CMK (cell line): ENCODE measurements at regions not wholly inside any gene's neighbourhood (a gene's known extent, or its start where the extent isn't known, plus 50 kb on each side); places are given as distances from the start of the nearest gene placed in this dataset.
"Not testable (repeated sequence)": the region's sequence is repeated elsewhere in the genome, so short reads cannot be mapped to it uniquely, and the experiment has no call there.

Experiments
- DNase-seq: peaks from one replicate; pipeline ENCODE4 v3.0.0-alpha.2; 2010; ENCODE audit warnings: low read depth

DNA sequence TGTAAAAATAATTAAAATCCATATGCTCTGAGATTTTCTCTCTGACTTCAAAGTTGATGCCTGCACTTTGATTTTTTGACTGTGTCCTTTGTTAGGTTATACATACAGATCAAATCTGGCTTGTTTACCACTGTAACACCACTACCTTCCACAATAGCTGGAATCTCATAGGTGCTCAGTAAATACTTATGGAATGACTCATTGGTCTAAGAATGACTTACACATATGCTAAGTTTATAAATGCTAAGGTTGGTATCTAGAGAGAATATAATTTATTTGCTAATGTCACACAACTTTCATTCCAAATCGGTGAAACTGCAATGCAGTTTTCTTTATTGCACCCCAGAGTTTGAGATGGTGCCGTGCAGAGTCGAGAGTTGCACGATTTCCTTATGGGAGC lies 578.5 kb downstream of the SH2D4B start:
- DNase-seq: no peak

DNA sequence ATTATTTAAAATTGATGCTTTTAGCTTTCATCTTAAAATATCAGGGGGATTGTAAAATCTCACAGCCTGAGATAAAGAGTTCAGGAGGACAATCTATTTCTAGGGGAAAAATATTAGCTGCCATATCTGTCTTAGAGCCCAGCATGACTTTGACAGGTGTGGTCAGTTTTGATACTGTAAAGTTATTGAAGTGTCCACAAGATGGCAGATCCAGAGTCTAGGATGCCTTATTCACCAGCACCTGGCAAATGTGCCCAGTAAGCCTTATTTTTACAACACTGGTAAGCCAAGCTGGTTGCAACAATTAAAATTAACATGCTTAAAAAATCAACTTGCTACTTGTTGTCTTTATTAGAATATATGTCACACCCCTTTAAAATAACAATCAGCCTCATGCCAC lies 579.3 kb downstream of the SH2D4B start:
- DNase-seq: no peak

DNA sequence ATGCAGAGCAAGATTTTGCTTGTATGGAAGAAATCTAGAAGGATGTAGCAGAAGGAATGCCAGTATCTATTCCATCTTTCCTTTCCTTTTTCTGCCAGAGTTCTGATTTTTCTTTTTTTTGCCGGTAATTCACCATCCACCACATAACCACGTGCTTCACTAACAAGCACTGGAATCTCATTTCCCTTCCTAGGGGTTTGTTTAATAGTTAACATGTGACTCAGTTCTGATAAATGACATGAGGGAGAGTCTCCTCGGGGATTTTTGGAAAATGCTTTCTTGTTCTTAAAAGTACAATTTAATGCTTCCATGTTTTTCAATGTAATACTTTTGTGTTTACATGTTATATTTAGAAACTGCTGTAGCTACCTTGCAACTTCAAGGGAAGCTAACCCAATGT lies 590.2 kb downstream of the SH2D4B start:
- no peak for DNase-seq

DNA sequence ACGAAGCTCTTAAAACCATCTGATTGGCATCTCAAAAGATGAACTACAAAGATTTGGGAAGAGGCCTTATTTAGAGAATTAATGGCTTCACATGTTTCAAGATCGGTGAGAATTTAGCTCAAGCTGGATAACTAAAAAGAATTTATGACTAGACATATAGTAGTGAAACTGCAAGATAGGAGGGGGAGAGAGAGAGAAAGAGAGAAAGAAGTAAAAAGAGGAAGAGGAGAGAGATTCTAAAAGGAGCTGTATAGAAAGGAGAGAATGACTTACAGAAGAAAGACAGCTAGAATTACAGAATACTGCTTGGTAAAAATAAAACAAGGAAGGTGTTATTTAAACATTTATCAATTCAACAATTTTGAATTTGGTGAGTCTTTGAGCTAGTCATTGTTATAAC lies 592.3 kb downstream of the SH2D4B start:
- no peak for DNase-seq

DNA sequence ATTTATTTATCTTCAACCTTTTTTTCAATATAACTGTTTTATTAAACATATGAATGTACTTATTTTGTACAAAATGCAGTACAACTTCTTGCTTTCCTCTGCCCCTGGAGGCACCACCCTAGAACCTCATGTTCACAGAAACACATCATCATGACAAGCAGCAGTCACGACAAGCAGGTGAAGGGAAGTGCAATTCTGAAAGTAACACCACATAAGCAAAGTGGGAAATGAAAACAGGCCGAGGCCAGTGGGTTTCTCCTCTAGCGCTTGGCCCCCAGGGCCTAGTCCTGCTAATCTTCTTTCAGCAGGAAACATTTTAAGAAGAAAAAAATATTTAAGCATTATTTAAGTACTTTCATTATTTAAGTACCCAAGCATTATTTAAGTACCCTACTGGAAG lies 598.1 kb downstream of the SH2D4B start:
- DNase-seq: no peak

DNA sequence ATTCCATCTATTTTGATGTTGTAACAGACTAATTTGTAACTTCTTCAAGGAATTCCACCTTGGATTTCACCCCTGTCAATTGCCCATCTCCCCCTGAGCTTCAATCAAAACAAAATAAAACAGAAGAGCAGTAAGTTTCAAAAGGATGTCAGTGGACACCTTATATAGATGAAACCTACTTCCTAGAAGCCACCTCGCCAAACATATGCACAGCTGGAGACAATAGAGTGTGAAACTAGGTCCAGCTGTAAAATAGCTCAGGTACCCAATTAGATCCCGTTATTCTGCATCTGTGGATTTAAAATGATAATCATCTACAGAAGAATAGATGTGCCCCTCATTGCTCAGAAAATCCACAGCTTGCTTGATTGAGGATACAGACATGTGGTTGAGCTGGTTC lies 598.6 kb downstream of the SH2D4B start:
- no peak for DNase-seq

DNA sequence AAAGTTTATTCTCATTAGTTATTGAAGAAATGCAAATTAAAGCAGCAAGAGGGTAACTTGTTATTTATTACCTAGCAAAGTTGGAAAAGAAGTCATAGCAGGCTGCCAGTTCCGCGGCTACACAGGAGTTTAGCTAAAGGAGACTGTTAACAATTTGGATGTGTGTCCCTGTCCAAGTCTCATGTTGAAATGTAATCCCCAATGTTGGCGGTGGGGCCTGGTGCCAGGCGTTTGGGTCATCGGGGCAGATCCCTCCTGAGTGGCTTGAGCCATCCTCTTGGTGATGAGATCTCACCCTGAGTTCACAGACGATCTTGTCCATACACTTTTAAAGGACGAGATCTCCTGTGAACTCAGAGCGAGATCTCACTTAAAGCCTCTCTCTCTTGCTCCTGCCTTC lies 608.3 kb downstream of the SH2D4B start:
- no peak for DNase-seq

DNA sequence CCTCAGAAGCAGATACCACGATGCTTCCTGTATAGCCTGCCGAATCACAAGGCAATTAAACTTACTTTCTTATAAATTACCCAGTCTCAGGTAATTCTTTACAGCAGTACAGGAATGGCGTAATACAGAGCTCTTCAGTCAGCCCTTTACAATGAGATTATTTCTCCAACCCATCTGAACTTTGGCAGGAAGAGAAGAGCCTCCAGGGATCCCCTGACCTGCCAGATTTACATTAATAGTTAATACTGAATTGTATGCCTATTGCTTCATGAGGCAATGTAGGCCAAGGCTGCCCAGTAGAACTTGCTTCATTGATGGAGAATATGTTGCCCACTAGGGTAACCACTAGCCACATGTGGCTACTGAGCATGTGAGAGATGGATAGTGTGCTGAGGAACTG lies 608.7 kb downstream of the SH2D4B start:
- DNase-seq: no peak

DNA sequence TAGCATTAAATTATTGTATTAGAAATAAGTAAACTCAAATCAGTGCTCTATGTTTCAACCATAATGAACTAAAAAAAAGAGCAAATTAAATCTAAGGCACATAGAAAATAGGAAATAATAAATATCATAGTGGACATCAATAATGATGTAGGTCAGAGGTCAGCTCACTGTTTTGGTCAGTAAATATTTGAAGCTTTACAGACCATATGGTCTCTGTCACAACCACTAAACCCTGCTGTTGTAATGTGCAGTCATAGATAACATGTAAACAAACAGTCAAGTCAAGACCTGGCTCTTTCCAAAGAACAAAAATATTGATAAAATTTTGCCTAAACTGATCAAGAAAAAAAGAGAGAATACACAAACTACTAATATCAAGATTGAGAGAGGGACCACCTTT lies 615.0 kb downstream of the SH2D4B start:
- no peak for DNase-seq

DNA sequence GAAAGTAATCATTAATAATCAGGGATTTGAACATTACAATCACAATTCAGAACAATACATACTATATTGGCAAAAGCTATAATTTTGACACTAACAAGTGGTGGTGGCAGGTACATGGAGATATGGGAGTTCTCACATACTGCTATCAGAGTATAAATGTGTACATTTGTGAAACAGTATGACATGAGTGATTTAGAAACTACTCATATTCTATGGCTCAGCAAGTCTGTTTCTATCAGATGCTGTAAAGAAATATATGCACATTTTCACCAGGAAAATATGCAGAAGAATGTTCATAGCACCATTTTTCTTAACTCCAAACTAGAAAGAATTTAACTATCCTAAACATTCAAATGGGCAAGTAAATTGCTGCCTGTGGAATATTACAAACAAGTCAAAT lies 620.0 kb downstream of the SH2D4B start:
- DNase-seq: no peak

DNA sequence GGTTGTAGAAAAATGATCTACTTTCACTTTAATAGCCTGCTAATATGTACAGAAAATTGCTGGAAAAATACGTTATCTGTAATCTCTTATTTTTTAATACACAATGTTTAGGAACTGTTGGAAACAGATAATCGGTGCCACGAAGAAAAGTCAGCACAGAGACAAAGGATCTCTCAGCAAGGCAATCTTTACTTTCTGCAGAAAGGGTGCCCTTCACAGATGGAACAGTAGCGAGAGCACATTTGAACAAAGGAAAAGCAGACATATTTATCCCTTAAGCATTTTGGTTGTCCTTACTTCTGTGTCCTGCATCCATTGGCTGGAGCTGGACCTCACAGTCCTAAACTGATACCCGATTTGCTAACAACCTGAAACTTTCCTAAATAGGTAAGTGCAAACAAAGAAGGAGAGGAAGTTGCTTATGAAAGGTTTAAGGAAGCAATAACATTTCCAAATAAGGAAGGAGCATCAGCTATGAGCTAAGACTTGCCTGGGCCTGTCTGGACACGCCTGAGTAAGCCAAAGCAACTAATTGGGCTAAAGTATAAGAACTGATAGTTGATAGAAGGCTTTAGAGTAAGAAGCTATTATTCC lies 640.0 kb downstream of the SH2D4B start:
- DNase-seq: no peak

DNA sequence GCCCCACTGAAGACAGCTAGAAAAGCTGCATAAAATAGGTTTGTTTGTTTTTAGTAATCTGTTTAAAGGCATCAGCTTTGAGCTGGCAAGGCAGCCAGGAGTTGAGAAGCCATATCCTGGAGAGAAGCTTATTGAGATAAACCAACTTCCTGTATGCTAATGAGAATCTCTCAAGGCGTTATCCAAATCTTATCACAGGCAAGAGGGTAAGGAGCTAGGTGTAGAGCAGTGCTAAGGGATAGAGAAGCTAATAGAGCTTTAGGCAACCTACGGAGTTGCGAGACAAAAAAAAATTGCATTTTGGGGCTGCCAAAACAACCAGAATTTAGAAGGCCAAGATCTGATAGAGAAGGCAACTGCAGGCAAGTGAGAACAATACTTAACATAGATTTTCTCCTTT lies 641.6 kb downstream of the SH2D4B start:
- DNase-seq: no peak

DNA sequence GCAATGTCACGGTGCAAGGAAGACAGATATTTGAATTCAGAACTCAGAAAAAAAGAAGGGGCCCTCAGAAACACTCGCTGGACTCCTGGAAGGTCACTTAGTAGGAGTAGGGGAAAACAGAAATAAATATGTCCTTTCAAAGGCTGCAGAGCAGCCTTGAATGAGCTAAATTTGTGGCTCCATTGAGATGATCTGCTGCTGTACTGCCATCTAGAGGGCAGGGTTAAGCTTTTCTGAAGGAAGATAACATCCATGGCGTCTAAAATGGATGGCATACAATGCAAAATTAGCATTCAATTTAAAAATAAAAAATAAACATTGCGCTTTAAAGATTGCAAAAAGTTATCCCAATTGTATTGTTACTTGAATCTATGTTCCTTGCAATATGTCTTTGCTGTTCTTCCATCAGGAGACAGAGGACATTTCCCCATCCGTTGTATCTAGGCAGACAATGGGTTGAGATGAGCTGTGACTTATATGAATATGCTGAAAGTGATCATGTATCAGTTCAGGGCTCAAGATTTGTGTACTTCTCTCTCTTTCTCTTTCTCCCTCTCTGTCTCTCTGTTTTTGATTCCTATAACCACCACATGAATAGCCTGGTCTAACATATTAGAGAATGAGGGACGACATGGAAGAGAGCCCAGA lies 642.2 kb downstream of the SH2D4B start:
- DNase-seq: no peak

DNA sequence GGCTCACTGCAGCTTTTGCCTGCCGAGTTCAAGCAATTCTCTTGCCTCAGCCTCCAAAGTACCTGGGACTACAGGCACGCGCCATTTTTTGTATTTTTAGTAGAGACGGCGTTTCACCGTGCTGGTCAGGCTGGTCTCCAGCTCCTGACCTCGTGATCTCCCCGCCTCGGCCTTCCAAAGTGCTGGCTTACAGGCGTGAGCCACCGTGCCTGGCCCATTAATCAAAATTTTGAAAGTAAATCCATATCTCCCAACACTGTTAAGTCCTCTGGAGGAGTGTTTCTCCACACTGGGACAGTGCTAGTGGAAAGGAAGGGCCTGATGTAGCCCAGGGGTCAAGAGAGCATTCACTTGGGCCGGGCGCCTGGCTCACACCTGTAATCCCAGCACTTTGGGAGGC lies 644.6 kb downstream of the SH2D4B start:
- DNase-seq: no peak

DNA sequence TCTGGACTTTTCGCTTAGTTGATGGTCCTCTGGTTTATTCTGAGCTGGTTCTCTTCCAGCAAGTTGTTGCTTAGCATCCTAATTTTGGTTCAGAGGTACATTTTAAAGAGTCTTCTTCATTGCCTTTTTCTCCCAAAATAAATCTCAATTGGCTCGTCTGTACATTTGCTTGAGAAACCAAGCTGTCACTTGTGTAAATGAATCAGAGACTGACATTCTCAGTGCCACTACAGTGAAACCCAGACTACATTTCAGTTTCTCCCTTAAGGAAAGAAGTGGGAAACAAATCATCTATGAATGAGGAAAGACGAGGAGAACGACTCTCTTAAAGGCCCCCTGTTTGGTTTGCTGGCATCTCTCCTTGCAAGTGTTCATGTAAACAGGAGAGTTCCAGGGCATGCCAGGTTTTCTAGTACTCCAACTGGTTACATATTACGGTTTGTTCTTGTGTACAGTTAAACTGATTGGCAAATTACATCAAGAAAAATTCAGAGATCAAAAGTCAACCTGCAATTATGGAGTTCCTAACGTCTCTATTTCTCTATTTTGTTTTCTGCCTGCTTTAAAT lies 654.6 kb downstream of the SH2D4B start:
- DNase-seq: no peak

DNA sequence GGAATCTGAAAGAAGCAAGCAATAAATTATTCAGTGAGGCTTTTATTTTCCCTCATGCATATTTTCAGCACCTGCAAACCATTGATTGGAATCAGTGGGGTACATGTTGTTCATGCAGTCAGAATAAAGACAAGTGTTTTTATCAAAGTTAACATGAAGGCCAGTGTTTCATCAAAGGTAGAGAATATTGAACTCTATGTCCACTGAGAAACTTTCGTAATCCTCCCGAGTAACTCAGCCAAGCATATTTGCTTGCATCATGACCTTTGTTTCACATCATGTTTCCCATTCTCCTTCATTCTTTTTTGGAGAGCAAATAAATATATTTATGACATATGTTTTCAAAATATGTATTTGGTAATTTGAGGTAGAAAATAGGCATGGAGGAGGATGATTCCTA lies 663.1 kb downstream of the SH2D4B start:
- no peak for DNase-seq

DNA sequence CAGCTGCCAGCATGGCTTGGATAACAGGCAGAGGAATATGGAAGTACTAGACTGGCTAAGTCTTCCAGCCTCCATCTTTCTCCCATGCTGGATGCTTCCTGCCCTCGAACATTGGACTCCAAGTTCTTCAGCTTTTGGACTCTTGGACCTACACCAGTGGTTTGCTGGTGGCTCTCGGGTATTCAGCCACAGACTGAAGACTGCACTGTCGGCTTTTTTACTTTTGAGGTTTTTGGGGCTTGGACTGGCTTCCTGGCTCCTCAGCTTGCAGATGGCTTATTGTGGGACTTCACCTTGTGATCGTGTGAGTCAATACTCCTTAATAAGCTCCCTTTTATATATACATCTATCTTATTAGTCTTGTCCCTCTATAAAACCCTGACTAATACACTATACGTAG lies 667.6 kb upstream of the NRG3 start:
- not testable (repeated sequence) for DNase-seq

DNA sequence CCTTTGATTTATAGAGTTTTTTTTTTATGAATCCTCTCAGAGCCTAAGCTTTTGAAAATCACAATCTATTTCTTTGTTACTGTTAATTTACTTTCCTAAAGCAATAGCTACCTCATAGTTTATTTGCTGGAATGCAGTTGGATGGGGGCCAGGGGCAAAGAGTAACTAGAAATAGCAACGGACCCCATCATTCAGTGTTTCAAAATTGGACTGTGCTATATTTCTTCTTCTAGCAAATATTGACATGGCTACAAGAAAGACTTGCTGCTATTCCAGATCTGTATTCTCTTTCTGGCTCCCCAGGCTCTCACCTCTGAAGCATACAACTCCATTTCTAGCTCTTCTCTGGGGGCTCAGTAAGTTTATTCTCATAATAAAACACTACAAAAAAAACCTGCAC lies 661.6 kb upstream of the NRG3 start:
- no peak for DNase-seq

DNA sequence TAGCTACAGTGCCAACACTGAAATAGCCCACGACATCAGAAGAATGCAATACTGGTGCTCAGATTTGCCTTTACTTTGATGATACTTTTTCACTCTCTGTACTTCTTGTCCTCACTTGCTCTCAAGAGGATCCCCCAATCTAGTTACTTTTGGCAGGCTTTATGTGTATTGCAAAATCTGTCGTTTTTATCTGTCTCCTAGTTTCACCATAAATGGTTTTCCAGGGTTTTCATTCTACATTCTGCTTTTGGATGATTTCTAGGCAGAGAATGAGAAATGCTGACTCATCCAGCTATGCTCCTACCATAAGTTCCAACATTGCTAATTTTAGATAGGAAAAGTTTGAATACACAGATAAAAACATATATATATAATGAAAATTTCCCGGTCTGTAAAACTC lies 659.5 kb upstream of the NRG3 start:
- no peak for DNase-seq

DNA sequence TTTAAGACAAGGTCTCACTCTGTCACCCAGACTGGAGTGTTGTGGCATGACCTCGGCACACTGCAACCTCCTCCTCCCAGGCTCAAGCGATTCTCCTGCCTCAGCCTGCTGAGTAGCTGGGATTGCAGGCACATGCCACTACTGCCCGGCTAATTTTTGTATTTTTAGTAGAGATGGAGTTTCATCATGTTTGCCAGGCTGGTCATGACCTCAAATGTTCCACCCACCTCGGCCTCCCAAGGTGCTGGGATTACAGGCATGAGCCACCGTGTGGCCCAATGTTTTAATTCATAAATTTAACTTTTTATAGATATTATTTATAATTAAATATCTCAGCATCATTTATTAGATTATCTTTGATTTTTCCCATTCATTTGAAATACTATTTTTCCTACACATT lies 658.0 kb upstream of the NRG3 start:
- DNase-seq: no peak

DNA sequence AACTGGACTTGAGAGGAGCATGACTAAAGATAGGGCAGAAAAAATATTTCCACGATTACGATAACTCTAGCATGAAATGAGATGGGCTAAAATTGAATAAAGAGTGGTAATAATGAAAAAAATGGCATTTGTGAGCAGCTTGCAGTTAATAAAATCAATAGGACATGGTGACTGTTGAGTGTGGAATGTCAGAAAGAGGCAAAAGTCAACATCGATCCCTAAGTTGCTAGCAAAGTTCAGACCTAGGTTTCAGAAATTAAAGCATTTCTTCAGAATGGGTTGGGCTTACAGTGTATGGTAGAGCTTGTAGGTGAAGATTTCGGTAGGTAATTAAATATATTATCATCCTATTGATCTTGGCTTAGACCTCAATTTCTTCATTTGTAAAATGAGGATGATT lies 656.7 kb upstream of the NRG3 start:
- no peak for DNase-seq

DNA sequence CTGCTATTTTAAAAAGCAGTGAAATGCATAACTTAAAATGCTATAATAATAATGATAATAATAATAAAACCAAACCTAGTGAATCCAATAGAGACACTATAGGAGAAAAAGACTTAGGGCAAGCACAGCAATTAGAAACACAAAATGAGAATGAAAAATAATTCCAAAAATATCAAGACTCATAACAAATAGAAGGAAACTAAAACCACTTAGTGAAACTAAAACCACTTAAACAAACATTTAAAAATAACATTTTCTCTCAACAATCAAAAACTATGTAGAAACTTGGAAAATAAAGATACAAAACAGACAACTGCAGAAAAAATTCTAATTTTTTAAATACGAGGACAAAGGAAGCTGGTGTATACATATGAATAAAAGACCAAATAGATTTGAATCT lies 655.2 kb upstream of the NRG3 start:
- DNase-seq: no peak

DNA sequence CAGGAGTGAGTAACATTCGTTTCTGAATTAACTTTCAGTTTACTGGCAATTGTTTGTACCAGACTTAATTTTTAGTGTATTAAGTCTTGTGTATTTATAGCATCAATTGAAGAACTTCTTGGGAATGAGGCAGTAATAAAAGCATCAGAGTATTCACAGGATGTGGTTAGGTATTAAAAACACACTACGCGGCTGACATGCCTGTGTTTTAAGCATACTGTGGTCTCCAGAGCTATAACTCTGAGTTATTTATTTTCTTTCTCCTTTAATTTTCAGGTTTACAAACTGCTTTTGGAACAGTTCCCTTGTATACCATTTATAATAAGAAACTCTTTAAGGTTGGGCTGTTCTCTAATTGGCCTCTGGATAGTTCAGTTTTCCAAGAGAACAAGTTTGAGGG lies 626.1 kb upstream of the NRG3 start:
- DNase-seq: no peak

DNA sequence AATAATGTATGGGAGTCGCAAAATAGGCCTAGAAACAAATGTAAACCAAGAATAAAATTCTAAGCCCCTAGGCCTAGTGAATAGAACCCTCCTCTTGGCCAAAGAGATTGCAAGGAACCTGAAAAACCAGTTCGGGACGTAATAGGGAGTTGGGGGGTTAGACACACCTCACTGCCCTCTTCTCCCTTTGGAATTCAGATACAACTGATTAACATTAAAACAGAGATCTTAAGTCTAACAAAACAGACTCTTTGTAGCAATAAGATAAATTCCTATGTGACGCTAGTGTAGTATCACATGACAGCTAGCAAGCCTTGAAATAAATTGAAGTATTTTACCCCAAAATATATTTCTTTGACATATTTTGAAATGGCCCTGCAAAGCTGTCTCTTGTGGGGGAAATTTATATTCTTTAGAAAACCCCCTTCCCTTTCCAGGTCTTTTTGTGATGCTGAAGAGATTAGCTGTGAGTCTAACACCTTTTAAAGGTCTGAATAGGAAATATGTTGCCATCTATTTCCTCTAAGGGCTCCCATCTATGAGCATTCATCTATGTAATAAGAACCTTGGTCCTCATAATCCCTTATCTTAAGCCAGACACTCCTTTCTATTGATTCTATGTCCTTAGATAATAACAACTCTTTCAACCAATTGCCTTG lies 623.4 kb upstream of the NRG3 start:
- DNase-seq: no peak
